ENCODE measurements at regions not wholly inside any gene's neighbourhood (a gene's known extent, or its start where the extent isn't known, plus 50 kb on each side); places are given as distances from the start of the nearest gene placed in this dataset.
"Not testable (repeated sequence)": the region's sequence is repeated elsewhere in the genome, so short reads cannot be mapped to it uniquely, and the experiment has no call there.

DNA sequence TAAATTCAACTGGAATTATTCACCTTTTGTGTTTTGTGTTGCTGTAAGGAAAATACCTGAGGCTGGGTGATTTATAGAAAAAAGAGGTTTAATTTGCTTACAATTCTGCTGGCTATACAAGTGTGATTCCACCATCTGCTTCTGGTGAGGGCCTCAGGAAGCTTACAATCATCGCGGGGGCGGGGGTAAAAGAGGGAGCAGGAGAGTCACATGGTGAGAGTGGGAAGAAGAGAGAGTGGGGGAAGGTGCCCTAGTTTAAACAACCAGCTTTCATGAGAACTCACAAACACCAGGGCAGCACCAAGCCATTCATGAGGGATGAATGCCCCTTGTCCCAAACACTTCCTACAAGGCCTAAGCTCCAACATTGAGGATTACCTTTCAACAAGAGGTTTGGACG, 760.7 kb upstream of the PCDH9 start:
- in situ Hi-C loops (cut with MboI; ENCODE audit: low pct_unique_long_range_greater_than_20kb, low sequenced_read_pairs), result no loop called here
- no peak for DNase-seq

- in situ Hi-C loops (cut with MboI; ENCODE audit: low pct_unique_long_range_greater_than_20kb, low sequenced_read_pairs), result no loop called here
- no peak for DNase-seq
Measured at GRCh38 chr13:67986234-67986633, 756.1 kb upstream of the PCDH9 start.

- in situ Hi-C loops (cut with MboI; ENCODE audit: low pct_unique_long_range_greater_than_20kb, low sequenced_read_pairs), result no loop called here
- no peak for DNase-seq
Measured at GRCh38 chr13:67977066-67977465, 746.9 kb upstream of the PCDH9 start.

GRCh38 chr13:67971291-67971690, 741.2 kb upstream of the PCDH9 start:
- in situ Hi-C loops (cut with MboI; ENCODE audit: low pct_unique_long_range_greater_than_20kb, low sequenced_read_pairs), result no loop called here
- no peak for DNase-seq

GRCh38 chr13:67967031-67967430, 736.9 kb upstream of the PCDH9 start:
- DNase-seq, result no peak
- in situ Hi-C loops (cut with MboI; ENCODE audit: low pct_unique_long_range_greater_than_20kb, low sequenced_read_pairs), result no loop called here

DNA sequence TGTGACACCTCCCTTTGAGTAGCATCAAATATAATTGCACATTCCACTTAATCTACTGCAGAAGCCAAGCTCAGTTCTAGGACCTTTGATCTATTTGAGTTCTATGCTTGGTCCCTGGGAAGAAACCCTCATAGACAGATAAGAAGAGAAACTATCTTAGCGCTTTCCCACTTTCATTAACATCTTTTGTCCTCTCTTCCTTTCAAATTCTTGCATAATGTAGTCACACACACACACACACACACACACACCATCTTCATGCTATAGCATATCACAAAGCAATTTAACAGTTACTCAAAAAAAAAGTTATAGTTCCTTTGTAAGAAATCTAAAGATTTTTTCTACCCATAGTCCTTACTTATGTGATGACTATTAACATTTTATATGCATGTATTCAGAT, 735.9 kb upstream of the PCDH9 start:
- in situ Hi-C loops (cut with MboI; ENCODE audit: low pct_unique_long_range_greater_than_20kb, low sequenced_read_pairs), result no loop called here
- DNase-seq, result no peak

DNA sequence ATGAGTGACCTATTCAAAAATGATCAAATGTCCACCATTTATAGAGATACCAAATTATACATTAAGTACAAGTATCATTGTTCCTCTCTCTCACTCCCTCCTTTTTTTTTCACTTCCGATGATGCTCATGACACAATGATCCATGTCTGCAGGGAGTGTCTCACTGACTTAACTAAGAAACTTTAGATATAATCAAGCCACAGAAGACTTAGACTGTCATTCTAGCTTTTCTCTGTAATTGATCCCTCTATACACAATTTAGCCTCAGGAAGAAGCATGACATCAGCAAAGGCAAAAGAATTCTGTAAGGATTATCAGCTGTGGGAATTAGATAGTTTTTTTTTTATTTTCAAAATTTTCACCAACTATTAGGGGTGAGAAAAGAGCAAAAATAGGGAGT, 734.9 kb upstream of the PCDH9 start:
- DNase-seq, result no peak
- in situ Hi-C loops (cut with MboI; ENCODE audit: low pct_unique_long_range_greater_than_20kb, low sequenced_read_pairs), result no loop called here

DNA sequence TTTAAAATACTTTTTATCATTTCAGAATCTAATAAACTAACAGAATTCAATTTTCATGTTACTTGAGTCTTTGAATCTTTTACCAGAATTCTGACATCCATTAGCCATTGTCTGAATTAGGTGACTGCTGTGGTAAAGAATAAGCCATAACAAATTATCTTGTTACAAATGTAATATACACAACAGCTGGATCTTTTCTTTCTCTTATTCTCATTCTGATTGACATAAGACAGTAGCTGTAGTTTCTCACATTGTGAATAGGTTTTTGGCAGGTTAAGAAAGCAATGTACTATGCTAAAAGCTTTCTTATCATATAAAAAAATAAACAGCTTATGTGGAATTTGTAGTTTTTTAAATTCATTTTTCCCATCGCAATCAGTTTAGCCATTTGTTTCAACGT, 734.0 kb upstream of the PCDH9 start:
- in situ Hi-C loops (cut with MboI; ENCODE audit: low pct_unique_long_range_greater_than_20kb, low sequenced_read_pairs), result no loop called here
- DNase-seq, result no peak

- in situ Hi-C loops (cut with MboI; ENCODE audit: low pct_unique_long_range_greater_than_20kb, low sequenced_read_pairs), result no loop called here
- no peak for DNase-seq
Measured at GRCh38 chr13:67961331-67961730, 731.2 kb upstream of the PCDH9 start.

DNA sequence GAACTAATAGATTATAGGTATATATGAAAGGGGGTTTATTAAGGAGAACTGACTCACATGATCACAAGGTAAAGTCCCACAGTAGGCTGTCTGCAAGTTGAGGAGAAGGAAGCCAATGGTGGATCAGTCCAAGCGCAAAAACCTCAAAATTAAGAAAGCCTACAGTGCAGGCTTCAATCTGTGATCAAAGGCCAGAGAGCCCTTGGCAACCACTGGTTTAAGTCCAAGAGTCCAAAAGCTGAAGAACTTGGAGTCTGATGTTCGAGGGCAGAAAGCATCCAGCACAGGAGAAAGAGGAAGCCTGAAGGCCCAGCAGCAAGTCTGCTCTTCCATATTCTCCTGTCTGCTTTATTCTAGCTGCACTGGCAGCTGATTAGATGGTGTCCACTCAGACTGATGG, 721.3 kb upstream of the PCDH9 start:
- in situ Hi-C loops (cut with MboI; ENCODE audit: low pct_unique_long_range_greater_than_20kb, low sequenced_read_pairs), result no loop called here
- DNase-seq, result no peak

DNA sequence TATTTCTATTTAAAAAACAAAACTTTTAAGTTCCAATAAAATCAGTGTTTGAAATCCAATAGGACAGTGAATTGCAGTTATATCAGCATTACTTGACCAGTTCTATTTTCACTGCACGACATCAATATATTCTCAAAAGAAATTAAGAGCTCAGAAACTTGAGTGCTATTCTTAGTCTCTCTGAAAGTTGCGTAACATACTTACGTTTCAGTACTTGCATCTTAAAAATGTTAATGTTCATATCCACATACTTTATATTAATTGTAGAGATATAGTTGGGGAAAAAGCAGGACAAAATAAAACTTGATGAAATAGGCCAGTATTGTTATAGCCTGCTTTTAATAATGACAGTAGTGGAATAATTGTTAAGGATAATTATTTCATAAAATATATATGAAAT, 720.5 kb upstream of the PCDH9 start:
- in situ Hi-C loops (cut with MboI; ENCODE audit: low pct_unique_long_range_greater_than_20kb, low sequenced_read_pairs), result no loop called here
- no peak for DNase-seq

- DNase-seq, result peak; percentile 4
- in situ Hi-C loops (cut with MboI; ENCODE audit: low pct_unique_long_range_greater_than_20kb, low sequenced_read_pairs), result no loop called here
Measured at GRCh38 chr13:67946131-67946530, 716.0 kb upstream of the PCDH9 start.

- no peak for DNase-seq
- in situ Hi-C loops (cut with MboI; ENCODE audit: low pct_unique_long_range_greater_than_20kb, low sequenced_read_pairs), result no loop called here
Measured at GRCh38 chr13:67943116-67943515, 713.0 kb upstream of the PCDH9 start.

GRCh38 chr13:67935626-67936025, 705.5 kb upstream of the PCDH9 start:
- no peak for DNase-seq
- in situ Hi-C loops (cut with MboI; ENCODE audit: low pct_unique_long_range_greater_than_20kb, low sequenced_read_pairs), result no loop called here

DNA sequence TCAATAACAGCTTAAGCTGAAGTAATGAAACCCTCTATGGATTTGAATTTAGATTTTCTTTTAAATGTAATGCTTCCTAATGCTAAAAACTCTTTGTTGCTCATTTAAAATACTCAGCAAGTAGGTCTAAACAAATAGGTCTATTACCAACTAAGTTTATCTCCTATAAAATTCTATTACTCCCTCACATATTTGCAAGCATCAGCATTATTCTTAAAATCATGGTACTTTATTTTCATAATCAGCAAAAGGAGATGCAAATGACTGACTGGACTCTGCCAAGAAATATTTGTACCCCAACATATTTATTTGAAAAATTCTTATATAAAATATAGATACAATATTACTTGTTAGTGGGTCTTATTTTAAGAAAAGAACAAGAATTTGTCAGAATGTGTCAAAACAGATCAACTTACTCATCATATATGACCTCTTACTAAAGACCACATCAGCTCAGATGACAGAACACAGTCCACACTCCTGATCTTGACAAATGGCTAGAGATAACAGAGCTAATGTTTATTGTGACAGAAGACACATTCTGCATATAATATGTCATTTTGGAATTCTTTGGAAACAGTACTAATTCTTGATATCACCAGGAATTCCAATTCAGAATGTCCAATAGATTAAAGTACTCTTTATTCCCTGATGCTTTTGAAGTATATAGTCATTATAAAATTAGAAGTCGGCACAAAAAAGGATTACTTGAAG, 704.6 kb upstream of the PCDH9 start:
- no peak for DNase-seq
- in situ Hi-C loops (cut with MboI; ENCODE audit: low pct_unique_long_range_greater_than_20kb, low sequenced_read_pairs), result no loop called here

DNA sequence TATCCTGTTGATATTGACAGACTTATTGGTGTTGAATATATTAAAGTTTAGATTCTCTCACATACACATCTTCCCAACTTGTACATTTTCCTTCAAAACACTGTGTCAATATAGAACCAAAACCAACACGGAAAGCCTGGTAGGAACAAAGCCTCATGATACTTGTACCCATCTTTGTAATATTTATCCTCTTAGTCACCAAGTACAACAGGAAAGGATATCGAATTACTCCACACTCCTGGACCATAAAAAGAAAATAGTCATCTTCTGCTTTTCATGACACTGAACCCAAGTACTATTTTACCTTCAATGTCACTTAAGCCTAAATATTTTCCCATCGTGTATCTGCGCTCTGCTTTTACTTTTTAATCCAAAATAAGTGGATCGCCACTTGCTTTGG, 702.9 kb upstream of the PCDH9 start:
- no peak for DNase-seq
- in situ Hi-C loops (cut with MboI; ENCODE audit: low pct_unique_long_range_greater_than_20kb, low sequenced_read_pairs), result no loop called here

GRCh38 chr13:67917291-67917987, 687.3 kb upstream of the PCDH9 start:
- no peak for DNase-seq
- in situ Hi-C loops (cut with MboI; ENCODE audit: low pct_unique_long_range_greater_than_20kb, low sequenced_read_pairs), result no loop called here

DNA sequence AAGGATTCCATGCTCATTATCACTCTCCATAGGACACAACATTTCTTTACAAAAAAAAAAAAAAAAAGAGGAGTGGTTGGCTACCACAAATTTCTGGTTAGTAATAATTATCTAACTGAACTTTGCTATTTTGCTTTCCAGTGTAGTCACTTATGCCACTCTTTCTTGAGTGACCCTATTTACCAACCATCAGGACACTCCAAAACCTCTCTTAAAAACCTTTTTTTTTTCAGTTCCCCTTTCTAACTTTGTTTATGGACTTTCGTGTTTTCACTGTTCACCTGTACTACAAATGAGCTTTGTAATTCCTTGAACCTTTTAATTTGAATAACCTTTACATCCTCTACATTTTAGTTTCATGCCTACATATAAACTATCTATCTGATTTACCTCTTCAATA, 686.5 kb upstream of the PCDH9 start:
- in situ Hi-C loops (cut with MboI; ENCODE audit: low pct_unique_long_range_greater_than_20kb, low sequenced_read_pairs), result no loop called here
- peak; percentile 7 for DNase-seq

DNA sequence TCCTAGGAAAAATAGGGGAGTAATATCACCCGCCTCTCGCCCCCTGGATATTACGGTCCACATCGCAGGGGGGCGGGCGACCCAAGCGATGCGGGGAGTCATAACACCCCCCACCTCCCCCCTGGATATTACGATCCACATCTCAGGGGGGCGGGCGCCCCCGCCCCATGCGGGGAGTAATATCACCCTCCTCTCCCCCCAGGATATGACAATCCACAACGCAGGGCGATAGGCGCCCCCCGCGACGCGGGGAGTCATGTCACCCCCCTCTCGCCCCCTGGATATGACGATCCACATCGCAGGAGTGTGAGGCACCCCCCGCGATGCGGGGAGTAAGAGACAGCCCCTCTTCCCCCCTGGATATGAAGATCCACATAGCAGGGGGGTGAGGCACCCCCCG, 684.4 kb upstream of the PCDH9 start:
- no peak for DNase-seq
- in situ Hi-C loops (cut with MboI; ENCODE audit: low pct_unique_long_range_greater_than_20kb, low sequenced_read_pairs), result no loop called here

- DNase-seq; in situ Hi-C loops (cut with MboI; ENCODE audit: low pct_unique_long_range_greater_than_20kb, low sequenced_read_pairs): not testable (repeated sequence)
Measured at GRCh38 chr13:67902960-67903359, 672.8 kb upstream of the PCDH9 start.

- in situ Hi-C loops (cut with MboI; ENCODE audit: low pct_unique_long_range_greater_than_20kb, low sequenced_read_pairs), result no loop called here
- DNase-seq, result no peak
Measured at GRCh38 chr13:67880916-67881315, 650.8 kb upstream of the PCDH9 start.
